Transverse colon (tissue), 4 donors: ENCODE measurements at regions not wholly inside any gene's neighbourhood (a gene's known extent, or its start where the extent isn't known, plus 50 kb on each side); places are given as distances from the start of the nearest gene placed in this dataset.

ENCODE experiments used
- DNase-seq: peaks from one replicate; pipeline ENCODE4 v3.0.0-alpha.2; 2019
- H3K27ac ChIP-seq, 4 donors: fragments of 200-600 bp; sonication (generic); 2 replicates each; pipeline ENCODE4 v1.5.1; 2016 to 2018; ENCODE audit warnings: inconsistent platforms in 4 of 4
- H3K27me3 ChIP-seq: fragments of 200-600 bp; sonication (generic); 2 replicates; pipeline ENCODE4 v1.5.1; 2017; ENCODE audit warnings: inconsistent platforms
- H3K36me3 ChIP-seq, 4 donors: fragments of 200-600 bp; sonication (generic); 2 replicates each; pipeline ENCODE4 v1.5.1; 2017 to 2019; ENCODE audit warnings: inconsistent platforms in 4 of 4
- H3K4me1 ChIP-seq, 4 donors: fragments of 200-600 bp; sonication (generic); 2 replicates each; pipeline ENCODE4 v1.5.1; 2017 to 2020; ENCODE audit warnings: inconsistent platforms in 4 of 4
- H3K4me3 ChIP-seq, 4 donors: fragments of 200-600 bp; sonication (generic); 1 replicate in 1 of 4; 2 replicates in 3 of 4; pipeline versions ENCODE4 v1.5.1 to v1.6.1; 2017 to 2019; ENCODE audit warnings: inconsistent platforms in 4 of 4
- H3K9me3 ChIP-seq, 2 donors: fragments of 200-600 bp; sonication (generic); 2 replicates each; pipeline ENCODE4 v1.5.1; 2017 to 2019; ENCODE audit warnings: inconsistent platforms in 2 of 2
- CTCF ChIP-seq, 5 experiments: fragments of 200-600 bp in 3 of 5; fragments of 450-650 bp in 2 of 5; sonication (generic) in 3 of 5; IDR thresholded peaks; 1 replicate in 2 of 5; 2 replicates in 3 of 5; pipeline ENCODE4 v1.5.1; 2016 to 2017; ENCODE audit warnings: antibody characterized with exemption in 5 of 5, inconsistent platforms in 3 of 5, mild to moderate bottlenecking in 2 of 5, moderate library complexity in 1 of 5
- EP300 ChIP-seq: sonication (generic); formaldehyde crosslinking; IDR thresholded peaks from one replicate; pipeline ENCODE4 v1.6.1; 2017; ENCODE audit warnings: antibody characterized with exemption, low read depth
- POLR2A ChIP-seq: fragments of 450-650 bp; IDR thresholded peaks from one replicate; pipeline ENCODE4 v1.6.1; 2016; ENCODE audit warnings: antibody characterized with exemption, mild to moderate bottlenecking, moderate library complexity
- POLR2AphosphoS5 ChIP-seq, 3 donors: sonication (generic); formaldehyde crosslinking; IDR thresholded peaks; one replicate each; pipeline ENCODE4 v1.6.1; 2016; ENCODE audit warnings: antibody characterized with exemption in 3 of 3
- WGBS, 2 donors: methylation state at CpG; one replicate each; pipeline ENCODE4 v1.1.5; 2018; ENCODE audit warnings: low coverage in 1 of 2; 5-methylcytosine and 5-hydroxymethylcytosine counted together
- in situ Hi-C, 4 donors: fragments of 200-750 bp; cut with MboI; loops; one replicate each; pipeline versions ENCODE4 v1.15.0 to v1.15.1; 2017; ENCODE audit warnings: low sequenced_read_pairs in 3 of 4, low pct_ligation_motif_present in 1 of 4, low pct_unique_long_range_greater_than_20kb in 1 of 4
- intact Hi-C: fragments of 100-400 bp; cut with DNase I; formaldehyde crosslinking; loops from one replicate; pipeline ENCODE4 v1.15.1; 2023; ENCODE audit warnings: low total_unique reads

GRCh38 chr9:115739096-115739875, 414.3 kb upstream of the PAPPA start:
- no peak for TF ChIP-seq POLR2A
- no peak for TF ChIP-seq CTCF (IDR thresholded peaks at IDR 0.05)
- TF ChIP-seq EP300 = no peak
- no peak for TF ChIP-seq POLR2AphosphoS5 (IDR thresholded peaks at IDR 0.05)
- H3K4me3 ChIP-seq = no peak overlapping the region
- in situ Hi-C loops = no loop called here
- no peak for DNase-seq
- intact Hi-C loops = no loop called here
- no peaks in the 10 kb centered on the region for H3K36me3 ChIP-seq
- 73 to 86% methylated on average over 7 of the region's 7 CpGs for WGBS, 2 donors
- H3K4me1 ChIP-seq = no peaks in the 10 kb centered on the region
- H3K27me3 ChIP-seq = no peaks in the 10 kb centered on the region
- H3K27ac ChIP-seq = no peak overlapping the region
- no peaks in the 10 kb centered on the region for H3K9me3 ChIP-seq

GRCh38 chr9:115740986-115741385, 412.6 kb upstream of the PAPPA start:
- H3K9me3 ChIP-seq = no peaks in the 10 kb centered on the region
- H3K27ac ChIP-seq = no peak overlapping the region
- no peaks in the 10 kb centered on the region for H3K36me3 ChIP-seq
- in situ Hi-C loops (no loop called here), intact Hi-C loops (no loop called here)
- WGBS, 2 donors = 30 to 33% methylated on average over 1 of the region's 1 CpG
- TF ChIP-seq CTCF (IDR thresholded peaks at IDR 0.05) = no peak
- no peak for TF ChIP-seq POLR2AphosphoS5 (IDR thresholded peaks at IDR 0.05)
- TF ChIP-seq EP300 = no peak
- TF ChIP-seq POLR2A = no peak
- DNase-seq = no peak
- H3K4me1 ChIP-seq = no peaks in the 10 kb centered on the region
- H3K4me3 ChIP-seq = no peak overlapping the region
- H3K27me3 ChIP-seq = no peaks in the 10 kb centered on the region

- Histone ChIP-seq H3K27me3 (no peaks in the 10 kb centered on the region), H3K4me1 (no peaks in the 10 kb centered on the region), H3K9me3 (no peaks in the 10 kb centered on the region), H3K4me3 (no peak overlapping the region), H3K27ac (no peak overlapping the region), H3K36me3 (no peaks in the 10 kb centered on the region)
- WGBS, 2 donors = 82 to 86% methylated on average over 20 to 25 of the region's 25 CpGs
- in situ Hi-C loops = no loop called here
- no peak for TF ChIP-seq EP300
- no peak for TF ChIP-seq POLR2AphosphoS5 (IDR thresholded peaks at IDR 0.05)
- no peak for TF ChIP-seq POLR2A
- no peak for TF ChIP-seq CTCF (IDR thresholded peaks at IDR 0.05)
- DNase-seq = no peak
- intact Hi-C loops = no loop called here
Observed at GRCh38 chr9:115743709-115744605, 409.6 kb upstream of the PAPPA start.

GRCh38 chr9:115746496-115746895, 407.1 kb upstream of the PAPPA start:
- H3K9me3 ChIP-seq = no peaks in the 10 kb centered on the region
- 71 to 78% methylated on average over 4 to 6 of the region's 6 CpGs for WGBS, 2 donors
- no peaks in the 10 kb centered on the region for H3K4me1 ChIP-seq
- intact Hi-C loops (no loop called here), in situ Hi-C loops (no loop called here)
- TF ChIP-seq CTCF (IDR thresholded peaks at IDR 0.05) = no peak
- TF ChIP-seq POLR2A = no peak
- TF ChIP-seq EP300 = no peak
- TF ChIP-seq POLR2AphosphoS5 (IDR thresholded peaks at IDR 0.05) = no peak
- H3K27ac ChIP-seq = no peak overlapping the region
- no peaks in the 10 kb centered on the region for H3K27me3 ChIP-seq
- DNase-seq = no peak
- no peak overlapping the region for H3K4me3 ChIP-seq
- no peaks in the 10 kb centered on the region for H3K36me3 ChIP-seq
